ENCODE measurements at regions not wholly inside any gene's neighbourhood (a gene's known extent, or its start where the extent isn't known, plus 50 kb on each side); places are given as distances from the start of the nearest gene placed in this dataset.
"Not testable (repeated sequence)": the region's sequence is repeated elsewhere in the genome, so short reads cannot be mapped to it uniquely, and the experiment has no call there.

GRCh38 chr1:8144323-8144722, 118.2 kb upstream of the ERRFI1 start:
- no peak for DNase-seq (ENCODE audit: low read depth)

- peak; percentile 98 for DNase-seq (ENCODE audit: low read depth)
Observed at GRCh38 chr1:8142955-8143629, 117.0 kb upstream of the ERRFI1 start.

- no peak for DNase-seq (ENCODE audit: low read depth)
Observed at GRCh38 chr1:8139941-8140340, 113.8 kb upstream of the ERRFI1 start.

- no peak for DNase-seq (ENCODE audit: low read depth)
Observed at GRCh38 chr1:8139383-8139782, 113.3 kb upstream of the ERRFI1 start.

GRCh38 chr1:8138673-8139072, 112.6 kb upstream of the ERRFI1 start:
- no peak for DNase-seq (ENCODE audit: low read depth)

- DNase-seq (ENCODE audit: low read depth): peak; percentile 98
Observed at GRCh38 chr1:8137481-8138244, 111.6 kb upstream of the ERRFI1 start.

- peak; percentile 78 for DNase-seq (ENCODE audit: low read depth)
Observed at GRCh38 chr1:8136766-8137165, 110.7 kb upstream of the ERRFI1 start.

- no peak for DNase-seq (ENCODE audit: low read depth)
Observed at GRCh38 chr1:8135250-8135649, 109.1 kb upstream of the ERRFI1 start.

- peak; percentile 82 for DNase-seq (ENCODE audit: low read depth)
Observed at GRCh38 chr1:8134546-8135235, 108.6 kb upstream of the ERRFI1 start.

GRCh38 chr1:8133657-8134430, 107.7 kb upstream of the ERRFI1 start:
- peak; percentile 99 for DNase-seq (ENCODE audit: low read depth)

- no peak for DNase-seq (ENCODE audit: low read depth)
Observed at GRCh38 chr1:8133190-8133589, 107.1 kb upstream of the ERRFI1 start.

GRCh38 chr1:8127171-8127641, 101.1 kb upstream of the ERRFI1 start:
- DNase-seq (ENCODE audit: low read depth): peak; percentile 78

GRCh38 chr1:8122477-8123407, 96.6 kb upstream of the ERRFI1 start:
- peak; percentile 89 for DNase-seq (ENCODE audit: low read depth)

- DNase-seq (ENCODE audit: low read depth): peak; percentile 86
Observed at GRCh38 chr1:8122160-8122476, 96.0 kb upstream of the ERRFI1 start.

GRCh38 chr1:8121261-8122159, 95.4 kb upstream of the ERRFI1 start:
- peak; percentile 99 for DNase-seq (ENCODE audit: low read depth)

- peak; percentile 84 for DNase-seq (ENCODE audit: low read depth)
Observed at GRCh38 chr1:8120693-8121260, 94.7 kb upstream of the ERRFI1 start.

- DNase-seq (ENCODE audit: low read depth): not testable (repeated sequence)
Observed at GRCh38 chr1:8118736-8119135, 92.6 kb upstream of the ERRFI1 start.

- peak; percentile 62 for DNase-seq (ENCODE audit: low read depth)
Observed at GRCh38 chr1:8118031-8118451, 91.9 kb upstream of the ERRFI1 start.

GRCh38 chr1:8116894-8117264, 90.8 kb upstream of the ERRFI1 start:
- peak; percentile 90 for DNase-seq (ENCODE audit: low read depth)

GRCh38 chr1:8115769-8116167, 89.7 kb upstream of the ERRFI1 start:
- DNase-seq (ENCODE audit: low read depth): no peak
